ENCODE measurements at regions not wholly inside any gene's neighbourhood (a gene's known extent, or its start where the extent isn't known, plus 50 kb on each side); places are given as distances from the start of the nearest gene placed in this dataset.

DNA sequence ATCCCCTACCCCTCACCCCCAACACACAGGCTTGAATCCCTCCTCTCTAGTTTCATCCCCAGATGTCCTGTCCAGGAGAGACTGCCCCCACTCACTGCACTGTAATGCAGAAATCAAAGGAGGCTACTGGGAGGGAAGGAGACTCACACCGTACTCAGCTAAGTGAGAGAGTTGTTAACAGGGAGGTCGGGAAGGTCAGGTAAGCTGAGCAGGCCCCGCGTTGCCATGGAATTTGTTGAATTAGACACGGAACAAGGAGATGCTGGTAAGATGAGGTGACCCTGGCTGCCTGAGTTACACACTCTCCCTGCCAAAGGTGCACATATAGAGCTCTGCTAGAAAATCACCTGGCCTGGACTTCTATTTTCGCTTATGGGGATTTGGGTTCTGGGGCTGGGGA, 197.9 kb downstream of the NXPE2 start:
- no peaks in the 10 kb centered on the region for H3K4me1 Mint-ChIP-seq
- DNase-seq (ENCODE audit: low spot score in 2 of 2), result no peak
- no peaks in the 10 kb centered on the region for H3K36me3 Mint-ChIP-seq
- H3K9me3 Mint-ChIP-seq, result no peaks in the 10 kb centered on the region
- H3K27me3 Mint-ChIP-seq, result peaks cover 2% of the 10 kb centered on the region
- H3K27ac Mint-ChIP-seq, result no peak overlapping the region
- no peak overlapping the region for H3K4me3 Mint-ChIP-seq
- ATAC-seq (ENCODE audit: low read depth), result no peak

DNA sequence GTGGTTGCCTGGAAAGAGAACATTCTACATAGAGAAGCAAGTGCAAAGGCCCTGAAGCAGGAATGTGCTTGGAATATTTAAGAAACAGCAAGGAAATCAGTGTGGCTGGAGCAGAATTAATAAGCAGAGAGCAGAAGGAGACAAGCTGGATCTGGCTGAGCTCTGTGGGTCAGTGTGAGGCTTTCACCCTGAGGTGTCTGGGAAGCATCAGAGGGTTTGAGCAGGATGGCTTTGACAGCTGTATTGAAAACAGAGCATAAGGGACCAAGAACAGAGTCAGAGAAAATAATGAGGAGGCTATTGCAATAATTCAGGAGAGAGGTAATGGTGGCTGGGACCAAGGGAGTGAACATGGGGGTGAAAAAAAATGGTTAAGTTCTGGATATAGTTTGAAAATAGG, 199.6 kb downstream of the NXPE2 start:
- H3K9me3 Mint-ChIP-seq, result no peaks in the 10 kb centered on the region
- ATAC-seq (ENCODE audit: low read depth) (no peak), DNase-seq (ENCODE audit: low spot score in 2 of 2) (no peak)
- no peaks in the 10 kb centered on the region for H3K27me3 Mint-ChIP-seq
- no peaks in the 10 kb centered on the region for H3K36me3 Mint-ChIP-seq
- no peaks in the 10 kb centered on the region for H3K4me1 Mint-ChIP-seq
- H3K27ac Mint-ChIP-seq, result no peak overlapping the region
- no peak overlapping the region for H3K4me3 Mint-ChIP-seq

GRCh38 chr11:114880442-114880841, 202.1 kb downstream of the NXPE2 start:
- Mint-ChIP-seq H3K9me3 (peaks cover 3% of the 10 kb centered on the region), H3K36me3 (no peaks in the 10 kb centered on the region), H3K27ac (no peak overlapping the region), H3K4me1 (no peaks in the 10 kb centered on the region), H3K27me3 (no peaks in the 10 kb centered on the region), H3K4me3 (no peak overlapping the region)
- DNase-seq (ENCODE audit: low spot score in 2 of 2), result no peak
- no peak for ATAC-seq (ENCODE audit: low read depth)

GRCh38 chr11:114883472-114883871, 205.1 kb downstream of the NXPE2 start:
- no peak for DNase-seq (ENCODE audit: low spot score in 2 of 2)
- Mint-ChIP-seq H3K36me3 (no peaks in the 10 kb centered on the region), H3K9me3 (peaks cover 3% of the 10 kb centered on the region), H3K27me3 (peaks cover 5% of the 10 kb centered on the region), H3K4me3 (no peak overlapping the region), H3K4me1 (no peaks in the 10 kb centered on the region), H3K27ac (no peak overlapping the region)
- ATAC-seq (ENCODE audit: low read depth), result no peak

GRCh38 chr11:114886644-114887265, 208.4 kb downstream of the NXPE2 start:
- Mint-ChIP-seq H3K27me3 (peaks cover 5% of the 10 kb centered on the region), H3K4me1 (no peaks in the 10 kb centered on the region), H3K36me3 (no peaks in the 10 kb centered on the region), H3K9me3 (peaks cover 4% of the 10 kb centered on the region), H3K27ac (no peak overlapping the region), H3K4me3 (no peak overlapping the region)
- ATAC-seq (ENCODE audit: low read depth) (no peak), DNase-seq (ENCODE audit: low spot score in 2 of 2) (no peak)

- ATAC-seq (ENCODE audit: low read depth), result no peak
- peaks cover 7% of the 10 kb centered on the region for H3K9me3 Mint-ChIP-seq
- no peak overlapping the region for H3K27ac Mint-ChIP-seq
- H3K4me1 Mint-ChIP-seq, result no peaks in the 10 kb centered on the region
- no peak for DNase-seq (ENCODE audit: low spot score in 2 of 2)
- peaks cover 7% of the 10 kb centered on the region for H3K27me3 Mint-ChIP-seq
- H3K4me3 Mint-ChIP-seq, result no peak overlapping the region
- no peaks in the 10 kb centered on the region for H3K36me3 Mint-ChIP-seq
Measured at GRCh38 chr11:114889594-114890011, 211.3 kb downstream of the NXPE2 start.

- DNase-seq (ENCODE audit: low spot score in 2 of 2) (no peak), ATAC-seq (ENCODE audit: low read depth) (no peak)
- Mint-ChIP-seq H3K27ac (no peak overlapping the region), H3K27me3 (peaks cover 7% of the 10 kb centered on the region), H3K36me3 (no peaks in the 10 kb centered on the region), H3K9me3 (peaks cover 7% of the 10 kb centered on the region), H3K4me1 (no peaks in the 10 kb centered on the region), H3K4me3 (no peak overlapping the region)
Measured at GRCh38 chr11:114890038-114890437, 211.7 kb downstream of the NXPE2 start.

DNA sequence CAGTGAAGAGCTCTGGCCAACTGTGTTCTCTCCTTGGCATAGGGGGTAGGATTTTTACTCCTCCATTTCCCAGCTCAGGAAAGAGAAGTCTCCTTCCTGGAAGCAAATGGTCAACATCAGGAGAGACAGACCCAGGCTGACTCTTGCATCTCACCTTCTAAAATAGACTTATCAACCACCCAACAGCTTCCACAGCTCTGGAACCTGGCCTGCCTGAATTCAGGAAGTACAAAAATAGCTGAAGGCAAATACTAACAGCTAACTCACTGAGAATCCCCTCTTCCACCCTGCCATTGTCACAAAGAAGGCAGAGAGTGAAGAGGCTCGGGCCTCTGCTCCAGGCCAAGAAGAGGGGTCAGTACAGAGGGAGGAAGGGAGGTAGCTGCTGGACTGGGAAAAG, 213.6 kb downstream of the NXPE2 start:
- no peak overlapping the region for H3K4me3 Mint-ChIP-seq
- no peak overlapping the region for H3K27ac Mint-ChIP-seq
- ATAC-seq (ENCODE audit: low read depth) (no peak), DNase-seq (ENCODE audit: low spot score in 2 of 2) (no peak)
- peaks cover 2% of the 10 kb centered on the region for H3K27me3 Mint-ChIP-seq
- H3K36me3 Mint-ChIP-seq, result no peaks in the 10 kb centered on the region
- H3K4me1 Mint-ChIP-seq, result no peaks in the 10 kb centered on the region
- H3K9me3 Mint-ChIP-seq, result peaks cover 4% of the 10 kb centered on the region

DNA sequence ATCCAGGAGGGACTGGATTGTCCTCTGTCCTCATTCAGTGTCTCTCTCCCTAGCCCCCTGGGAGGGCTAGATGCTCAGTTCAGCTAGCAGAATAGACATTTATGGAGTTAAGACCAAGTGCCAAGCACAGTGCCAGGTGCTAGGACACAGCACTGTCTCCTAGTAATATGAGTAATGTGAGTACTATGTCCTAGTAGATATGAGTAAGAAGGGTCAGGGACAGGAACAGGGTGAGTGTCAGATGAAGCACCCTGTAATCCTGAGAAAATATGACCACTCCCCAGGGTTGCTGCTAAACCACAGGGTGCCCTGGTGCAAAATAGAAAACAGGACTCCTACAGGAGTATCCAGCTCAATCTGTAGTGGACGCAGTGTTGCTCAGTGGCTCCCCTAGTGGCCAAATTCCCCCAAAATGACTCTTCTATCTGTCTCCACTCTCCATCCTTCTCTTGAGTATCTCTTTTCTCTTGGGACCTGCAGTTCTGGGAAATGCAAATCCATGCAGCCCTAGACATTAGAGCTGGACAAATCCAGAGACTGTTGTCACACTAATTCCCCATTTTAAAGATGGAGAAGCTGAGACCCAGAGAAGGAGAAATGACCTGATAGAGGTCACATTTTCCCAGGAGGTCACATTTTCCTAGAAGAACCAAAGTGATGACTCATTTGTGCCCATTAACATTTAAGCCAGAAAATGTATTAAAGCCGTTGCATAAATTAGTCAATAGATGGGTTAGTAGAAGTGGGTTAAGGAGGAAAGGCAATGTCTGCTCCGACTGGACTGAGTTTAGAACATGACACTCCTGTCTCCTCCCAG, 214.3 kb downstream of the NXPE2 start:
- DNase-seq (ENCODE audit: low spot score in 2 of 2), result no peak
- Mint-ChIP-seq H3K9me3 (peaks cover 4% of the 10 kb centered on the region), H3K27ac (no peak overlapping the region), H3K4me3 (no peak overlapping the region), H3K4me1 (no peaks in the 10 kb centered on the region), H3K36me3 (no peaks in the 10 kb centered on the region), H3K27me3 (peaks cover 2% of the 10 kb centered on the region)
- no peak for ATAC-seq (ENCODE audit: low read depth)

DNA sequence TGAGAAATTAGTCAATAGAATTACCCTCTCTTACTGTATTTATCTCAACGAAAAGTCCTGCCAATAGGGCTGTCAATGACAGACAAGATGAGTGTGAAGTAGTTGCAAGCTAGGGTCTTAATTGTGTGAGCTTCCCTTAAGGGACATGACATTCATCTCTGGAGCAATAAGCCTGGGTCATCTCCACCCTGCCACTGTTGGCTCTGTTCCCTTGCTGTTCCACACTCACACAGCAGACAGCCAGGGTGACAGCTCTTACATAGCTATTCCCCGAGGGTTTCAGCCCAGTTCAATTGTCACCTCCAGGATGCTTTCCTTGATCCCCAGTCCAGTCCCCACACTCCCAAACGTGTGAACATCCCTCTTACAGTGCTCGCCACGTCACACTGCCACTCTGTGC, 215.0 kb downstream of the NXPE2 start:
- Mint-ChIP-seq H3K36me3 (no peaks in the 10 kb centered on the region), H3K27me3 (peaks cover 2% of the 10 kb centered on the region), H3K4me3 (no peak overlapping the region), H3K27ac (no peak overlapping the region), H3K9me3 (peaks cover 4% of the 10 kb centered on the region), H3K4me1 (no peaks in the 10 kb centered on the region)
- DNase-seq (ENCODE audit: low spot score in 2 of 2) (no peak), ATAC-seq (ENCODE audit: low read depth) (no peak)

DNA sequence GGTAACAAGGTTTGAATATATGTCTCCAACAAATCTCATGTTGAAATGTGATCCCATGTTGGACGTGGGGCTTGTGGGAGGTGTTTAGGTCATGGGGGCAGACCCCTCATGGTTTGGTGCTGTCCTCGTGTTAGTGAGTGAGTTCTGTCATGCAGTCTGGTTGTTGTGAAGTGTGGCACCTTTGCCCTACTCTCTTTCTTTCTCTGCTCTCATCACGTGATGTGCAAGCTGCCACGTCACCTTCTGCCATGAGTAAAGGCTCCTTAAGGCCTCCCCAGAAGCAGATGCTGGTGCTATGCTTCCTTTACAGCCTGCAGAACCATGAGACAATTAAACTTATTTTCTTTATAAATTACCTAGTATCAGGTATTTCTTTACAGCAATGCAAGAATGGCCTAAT, 218.3 kb downstream of the NXPE2 start:
- DNase-seq (ENCODE audit: low spot score in 2 of 2) (no peak), ATAC-seq (ENCODE audit: low read depth) (no peak)
- peaks cover 10% of the 10 kb centered on the region for H3K9me3 Mint-ChIP-seq
- H3K4me3 Mint-ChIP-seq, result no peak overlapping the region
- H3K27ac Mint-ChIP-seq, result no peak overlapping the region
- peaks cover 2% of the 10 kb centered on the region for H3K27me3 Mint-ChIP-seq
- H3K4me1 Mint-ChIP-seq, result no peaks in the 10 kb centered on the region
- H3K36me3 Mint-ChIP-seq, result peaks cover 2% of the 10 kb centered on the region

GRCh38 chr11:114909866-114910265, 231.5 kb downstream of the NXPE2 start:
- DNase-seq (ENCODE audit: low spot score in 2 of 2), result no peak

GRCh38 chr11:114912826-114913225, 234.5 kb downstream of the NXPE2 start:
- no peak for ATAC-seq (ENCODE audit: low read depth)
- Mint-ChIP-seq H3K27ac (no peak overlapping the region), H3K4me1 (no peaks in the 10 kb centered on the region), H3K27me3 (peaks cover 8% of the 10 kb centered on the region), H3K36me3 (no peaks in the 10 kb centered on the region), H3K9me3 (peaks cover 9% of the 10 kb centered on the region), H3K4me3 (no peak overlapping the region)
- no peak for DNase-seq (ENCODE audit: low spot score in 2 of 2)

More at GRCh38 chr11:114909866-114910265, 231.5 kb downstream of the NXPE2 start:
- Mint-ChIP-seq H3K27ac (no peak overlapping the region), H3K4me1 (no peaks in the 10 kb centered on the region), H3K36me3 (no peaks in the 10 kb centered on the region), H3K9me3 (peaks cover 9% of the 10 kb centered on the region), H3K27me3 (peaks cover 8% of the 10 kb centered on the region), H3K4me3 (no peak overlapping the region)
- no peak for ATAC-seq (ENCODE audit: low read depth)

GRCh38 chr11:114914231-114915005, 236.1 kb downstream of the NXPE2 start:
- ATAC-seq (ENCODE audit: low read depth) (no peak), DNase-seq (ENCODE audit: low spot score in 2 of 2) (no peak)
- H3K27ac Mint-ChIP-seq, result no peak overlapping the region
- H3K4me3 Mint-ChIP-seq, result no peak overlapping the region
- H3K9me3 Mint-ChIP-seq, result peaks cover 6% of the 10 kb centered on the region
- peaks cover 4% of the 10 kb centered on the region for H3K27me3 Mint-ChIP-seq
- no peaks in the 10 kb centered on the region for H3K36me3 Mint-ChIP-seq
- no peaks in the 10 kb centered on the region for H3K4me1 Mint-ChIP-seq
